ENCODE measurements at regions not wholly inside any gene's neighbourhood (a gene's known extent, or its start where the extent isn't known, plus 50 kb on each side); places are given as distances from the start of the nearest gene placed in this dataset.

GRCh38 chr4:11506194-11506593 lies 77.5 kb upstream of the HS3ST1 start:
- no peaks in the 10 kb centered on the region for H3K36me3 ChIP-seq (ENCODE audit: control insufficient read depth in 3 of 3, insufficient read depth in 2 of 3, low read depth in 1 of 3, low read length in 3 of 3)
- FAIRE-seq (no peak), DNase-seq (no peak)
- 93 to 96% (median 94%) methylated on average over 4 of the region's 4 CpGs for WGBS, 3 donors
- H3K27ac ChIP-seq (ENCODE audit: low read depth in 1 of 3, low read length in 2 of 3) = peak overlapping the region; percentile 87 to 90 (median 88)
- H3K9me3 ChIP-seq (ENCODE audit: control insufficient read depth in 2 of 2, insufficient read depth in 1 of 2, low read depth in 1 of 2, low read length in 1 of 2) = no peaks in the 10 kb centered on the region
- H3K4me3 ChIP-seq (ENCODE audit: low read depth in 1 of 3, low read length in 3 of 3) = no peak overlapping the region
- no peaks in the 10 kb centered on the region for H3K27me3 ChIP-seq (ENCODE audit: control insufficient read depth in 3 of 3, insufficient read depth in 3 of 3, low read length in 3 of 3)
- H3K4me1 ChIP-seq (ENCODE audit: control insufficient read depth in 3 of 3, insufficient read depth in 2 of 3, low read depth in 1 of 3, low read length in 2 of 3) = peaks cover 2 to 22% (median 4%) of the 10 kb centered on the region in 3 donors

DNA sequence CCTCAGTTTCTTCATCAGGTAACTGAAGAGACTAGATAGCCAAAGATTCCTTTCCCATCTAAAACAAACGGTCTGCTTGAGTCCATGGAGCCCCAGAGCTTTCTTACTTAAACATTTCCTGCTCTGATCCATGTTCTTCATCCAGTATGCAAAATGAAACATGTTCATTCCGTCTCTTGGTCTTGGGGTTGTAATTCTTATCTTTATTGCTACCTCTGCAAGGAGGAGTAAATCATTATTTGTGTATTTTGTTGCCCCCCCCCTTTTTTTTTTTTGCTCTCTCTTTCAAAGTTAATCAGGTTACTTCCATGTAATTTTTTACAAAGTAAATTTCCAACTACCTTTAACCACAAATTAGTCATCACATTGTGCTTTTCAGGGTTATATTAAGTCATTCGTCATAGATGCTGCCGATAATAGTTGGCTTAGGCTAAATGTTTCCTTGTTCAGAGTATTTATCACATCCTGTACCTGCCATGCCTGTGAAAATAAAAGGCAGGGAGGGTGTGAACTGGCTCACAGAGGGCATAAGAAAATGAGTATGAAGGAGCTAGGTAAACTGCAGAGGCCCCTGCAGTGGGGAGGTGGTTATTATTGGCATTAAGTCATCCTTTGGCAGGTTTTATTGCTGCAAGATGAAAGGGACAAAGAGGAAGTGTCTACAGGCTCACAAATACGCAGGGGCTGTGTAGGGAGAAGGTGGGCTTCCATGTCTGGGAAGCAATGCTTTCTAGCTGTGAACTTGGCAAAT lies 76.7 kb upstream of the HS3ST1 start:
- peaks cover 2 to 22% (median 4%) of the 10 kb centered on the region in 3 donors for H3K4me1 ChIP-seq (ENCODE audit: control insufficient read depth in 3 of 3, insufficient read depth in 2 of 3, low read depth in 1 of 3, low read length in 2 of 3)
- no peaks in the 10 kb centered on the region for H3K9me3 ChIP-seq (ENCODE audit: control insufficient read depth in 2 of 2, insufficient read depth in 1 of 2, low read depth in 1 of 2, low read length in 1 of 2)
- no peak overlapping the region for H3K4me3 ChIP-seq (ENCODE audit: low read depth in 1 of 3, low read length in 3 of 3)
- FAIRE-seq (peak; percentile 98), DNase-seq (peak; percentile 90 to 97)
- no peaks in the 10 kb centered on the region for H3K27me3 ChIP-seq (ENCODE audit: control insufficient read depth in 3 of 3, insufficient read depth in 3 of 3, low read length in 3 of 3)
- no peaks in the 10 kb centered on the region for H3K36me3 ChIP-seq (ENCODE audit: control insufficient read depth in 3 of 3, insufficient read depth in 2 of 3, low read depth in 1 of 3, low read length in 3 of 3)
- H3K27ac ChIP-seq (ENCODE audit: low read depth in 1 of 3, low read length in 2 of 3) = peak overlapping the region; percentile 87 to 96 (median 90)
- 5 to 41% (median 9%) methylated on average over 5 of the region's 5 CpGs for WGBS, 3 donors

GRCh38 chr4:11503166-11503565 lies 74.5 kb upstream of the HS3ST1 start:
- Histone ChIP-seq H3K36me3 (ENCODE audit: control insufficient read depth in 3 of 3, insufficient read depth in 2 of 3, low read depth in 1 of 3, low read length in 3 of 3) (no peaks in the 10 kb centered on the region), H3K4me3 (ENCODE audit: low read depth in 1 of 3, low read length in 3 of 3) (no peak overlapping the region), H3K27me3 (ENCODE audit: control insufficient read depth in 3 of 3, insufficient read depth in 3 of 3, low read length in 3 of 3) (no peaks in the 10 kb centered on the region), H3K27ac (ENCODE audit: low read depth in 1 of 3, low read length in 2 of 3) (no peak overlapping the region), H3K4me1 (ENCODE audit: control insufficient read depth in 3 of 3, insufficient read depth in 2 of 3, low read depth in 1 of 3, low read length in 2 of 3) (peaks cover 2 to 22% (median 4%) of the 10 kb centered on the region in 3 donors), H3K9me3 (ENCODE audit: control insufficient read depth in 2 of 2, insufficient read depth in 1 of 2, low read depth in 1 of 2, low read length in 1 of 2) (no peaks in the 10 kb centered on the region)
- DNase-seq (peak; percentile 16 to 23), FAIRE-seq (no peak)
- WGBS, 3 donors = 43 to 49% (median 48%) methylated on average over 3 of the region's 3 CpGs

GRCh38 chr4:11497972-11498371 lies 69.3 kb upstream of the HS3ST1 start:
- Histone ChIP-seq H3K27ac (ENCODE audit: low read depth in 1 of 3, low read length in 2 of 3) (no peak overlapping the region), H3K36me3 (ENCODE audit: control insufficient read depth in 3 of 3, insufficient read depth in 2 of 3, low read depth in 1 of 3, low read length in 3 of 3) (no peaks in the 10 kb centered on the region), H3K4me3 (ENCODE audit: low read depth in 1 of 3, low read length in 3 of 3) (no peak overlapping the region), H3K9me3 (ENCODE audit: control insufficient read depth in 2 of 2, insufficient read depth in 1 of 2, low read depth in 1 of 2, low read length in 1 of 2) (peaks cover 0 to 3% of the 10 kb centered on the region in 2 donors), H3K4me1 (ENCODE audit: control insufficient read depth in 3 of 3, insufficient read depth in 2 of 3, low read depth in 1 of 3, low read length in 2 of 3) (peaks cover 0 to under 1% (median 0%) of the 10 kb centered on the region in 3 donors), H3K27me3 (ENCODE audit: control insufficient read depth in 3 of 3, insufficient read depth in 3 of 3, low read length in 3 of 3) (no peaks in the 10 kb centered on the region)
- 90 to 93% (median 91%) methylated on average over 3 of the region's 3 CpGs for WGBS, 3 donors
- FAIRE-seq (no peak), DNase-seq (no peak)

GRCh38 chr4:11497212-11497806 lies 68.6 kb upstream of the HS3ST1 start:
- H3K4me3 ChIP-seq (ENCODE audit: low read depth in 1 of 3, low read length in 3 of 3) = no peak overlapping the region
- no peaks in the 10 kb centered on the region for H3K36me3 ChIP-seq (ENCODE audit: control insufficient read depth in 3 of 3, insufficient read depth in 2 of 3, low read depth in 1 of 3, low read length in 3 of 3)
- no peak for DNase-seq
- no peak overlapping the region for H3K27ac ChIP-seq (ENCODE audit: low read depth in 1 of 3, low read length in 2 of 3)
- WGBS, 3 donors = 77 to 86% (median 83%) methylated on average over 1 of the region's 1 CpG
- H3K27me3 ChIP-seq (ENCODE audit: control insufficient read depth in 3 of 3, insufficient read depth in 3 of 3, low read length in 3 of 3) = no peaks in the 10 kb centered on the region
- no peak for FAIRE-seq
- peaks cover 0 to 3% of the 10 kb centered on the region in 2 donors for H3K9me3 ChIP-seq (ENCODE audit: control insufficient read depth in 2 of 2, insufficient read depth in 1 of 2, low read depth in 1 of 2, low read length in 1 of 2)
- no peaks in the 10 kb centered on the region for H3K4me1 ChIP-seq (ENCODE audit: control insufficient read depth in 3 of 3, insufficient read depth in 2 of 3, low read depth in 1 of 3, low read length in 2 of 3)

DNA sequence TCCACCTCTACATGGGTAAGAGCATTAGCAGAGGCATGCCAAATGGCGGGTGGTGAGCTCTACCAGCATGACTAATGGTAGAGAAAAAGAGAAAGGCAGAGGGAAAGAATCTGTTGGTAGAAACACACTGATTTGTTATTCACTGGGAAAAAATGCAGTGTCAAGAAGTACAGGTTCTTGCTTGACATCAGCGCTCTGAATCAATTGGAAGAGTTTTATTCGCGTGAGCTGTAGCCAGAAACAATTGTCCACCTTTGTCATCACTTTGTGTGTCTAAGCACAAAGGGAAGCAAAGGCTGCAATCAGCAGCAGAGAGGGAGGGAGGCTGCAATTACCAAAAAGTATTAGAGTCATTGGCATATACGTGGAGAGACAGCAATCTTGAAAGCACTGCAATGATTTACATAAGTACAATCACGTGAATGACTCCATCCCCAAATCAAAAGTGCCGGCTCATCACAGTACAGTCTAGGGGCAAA lies 67.7 kb upstream of the HS3ST1 start:
- Histone ChIP-seq H3K4me1 (ENCODE audit: control insufficient read depth in 3 of 3, insufficient read depth in 2 of 3, low read depth in 1 of 3, low read length in 2 of 3) (no peaks in the 10 kb centered on the region), H3K4me3 (ENCODE audit: low read depth in 1 of 3, low read length in 3 of 3) (no peak overlapping the region), H3K27me3 (ENCODE audit: control insufficient read depth in 3 of 3, insufficient read depth in 3 of 3, low read length in 3 of 3) (no peaks in the 10 kb centered on the region), H3K9me3 (ENCODE audit: control insufficient read depth in 2 of 2, insufficient read depth in 1 of 2, low read depth in 1 of 2, low read length in 1 of 2) (peaks cover 0 to 3% of the 10 kb centered on the region in 2 donors), H3K27ac (ENCODE audit: low read depth in 1 of 3, low read length in 2 of 3) (no peak overlapping the region), H3K36me3 (ENCODE audit: control insufficient read depth in 3 of 3, insufficient read depth in 2 of 3, low read depth in 1 of 3, low read length in 3 of 3) (no peaks in the 10 kb centered on the region)
- FAIRE-seq (no peak), DNase-seq (no peak)
- WGBS, 3 donors = 80 to 91% (median 85%) methylated on average over 7 of the region's 7 CpGs

DNA sequence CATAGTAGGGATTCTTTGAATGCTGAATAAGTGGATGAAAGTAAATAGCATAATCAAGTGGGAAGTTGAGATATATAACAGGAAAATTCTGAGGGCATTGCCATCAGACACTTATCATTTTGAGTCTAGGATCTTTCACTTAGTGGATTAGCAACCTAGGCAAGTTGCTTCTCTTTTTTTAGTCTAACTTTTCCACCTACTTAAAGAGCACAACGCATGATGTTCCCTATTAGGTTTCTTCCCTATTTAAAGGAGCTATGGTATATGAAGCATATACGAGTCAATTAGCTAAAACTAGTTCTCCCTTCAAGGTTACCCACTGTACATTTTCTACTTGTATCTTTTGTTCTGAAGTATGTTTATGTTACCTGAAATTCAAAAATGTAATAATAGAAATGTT lies 67.1 kb upstream of the HS3ST1 start:
- peaks cover 0 to 3% of the 10 kb centered on the region in 2 donors for H3K9me3 ChIP-seq (ENCODE audit: control insufficient read depth in 2 of 2, insufficient read depth in 1 of 2, low read depth in 1 of 2, low read length in 1 of 2)
- DNase-seq (no peak), FAIRE-seq (no peak)
- H3K4me3 ChIP-seq (ENCODE audit: low read depth in 1 of 3, low read length in 3 of 3) = no peak overlapping the region
- H3K27me3 ChIP-seq (ENCODE audit: control insufficient read depth in 3 of 3, insufficient read depth in 3 of 3, low read length in 3 of 3) = no peaks in the 10 kb centered on the region
- H3K27ac ChIP-seq (ENCODE audit: low read depth in 1 of 3, low read length in 2 of 3) = no peak overlapping the region
- H3K4me1 ChIP-seq (ENCODE audit: control insufficient read depth in 3 of 3, insufficient read depth in 2 of 3, low read depth in 1 of 3, low read length in 2 of 3) = no peaks in the 10 kb centered on the region
- 80 to 92% (median 81%) methylated on average over 2 of the region's 2 CpGs for WGBS, 3 donors
- H3K36me3 ChIP-seq (ENCODE audit: control insufficient read depth in 3 of 3, insufficient read depth in 2 of 3, low read depth in 1 of 3, low read length in 3 of 3) = no peaks in the 10 kb centered on the region

DNA sequence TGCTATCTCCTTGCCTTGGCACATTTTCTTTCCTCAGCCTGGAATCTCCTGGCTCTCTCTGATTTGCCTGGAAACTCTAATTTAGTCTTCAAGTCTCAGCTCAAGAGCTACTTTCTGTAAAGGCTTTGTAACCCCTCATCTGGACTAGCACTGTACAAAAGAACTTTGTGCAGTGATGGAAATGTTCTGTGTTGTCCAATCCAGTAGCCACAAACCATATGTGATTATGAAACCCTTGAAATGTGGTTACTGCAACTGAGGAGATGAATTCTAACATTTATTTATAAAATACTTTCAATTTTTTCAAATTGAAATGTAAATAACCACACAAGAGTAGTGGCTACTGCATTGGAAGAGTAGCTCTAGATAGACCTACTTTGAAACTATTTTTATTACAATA lies 66.6 kb upstream of the HS3ST1 start:
- no peaks in the 10 kb centered on the region for H3K36me3 ChIP-seq (ENCODE audit: control insufficient read depth in 3 of 3, insufficient read depth in 2 of 3, low read depth in 1 of 3, low read length in 3 of 3)
- no peak overlapping the region for H3K4me3 ChIP-seq (ENCODE audit: low read depth in 1 of 3, low read length in 3 of 3)
- H3K27ac ChIP-seq (ENCODE audit: low read depth in 1 of 3, low read length in 2 of 3) = no peak overlapping the region
- DNase-seq (no peak), FAIRE-seq (no peak)
- H3K27me3 ChIP-seq (ENCODE audit: control insufficient read depth in 3 of 3, insufficient read depth in 3 of 3, low read length in 3 of 3) = no peaks in the 10 kb centered on the region
- no peaks in the 10 kb centered on the region for H3K4me1 ChIP-seq (ENCODE audit: control insufficient read depth in 3 of 3, insufficient read depth in 2 of 3, low read depth in 1 of 3, low read length in 2 of 3)
- peaks cover 0 to 3% of the 10 kb centered on the region in 2 donors for H3K9me3 ChIP-seq (ENCODE audit: control insufficient read depth in 2 of 2, insufficient read depth in 1 of 2, low read depth in 1 of 2, low read length in 1 of 2)

Data from small intestine (tissue), 7 donors.